ENCODE measurements at regions not wholly inside any gene's neighbourhood (a gene's known extent, or its start where the extent isn't known, plus 50 kb on each side); places are given as distances from the start of the nearest gene placed in this dataset.

DNA sequence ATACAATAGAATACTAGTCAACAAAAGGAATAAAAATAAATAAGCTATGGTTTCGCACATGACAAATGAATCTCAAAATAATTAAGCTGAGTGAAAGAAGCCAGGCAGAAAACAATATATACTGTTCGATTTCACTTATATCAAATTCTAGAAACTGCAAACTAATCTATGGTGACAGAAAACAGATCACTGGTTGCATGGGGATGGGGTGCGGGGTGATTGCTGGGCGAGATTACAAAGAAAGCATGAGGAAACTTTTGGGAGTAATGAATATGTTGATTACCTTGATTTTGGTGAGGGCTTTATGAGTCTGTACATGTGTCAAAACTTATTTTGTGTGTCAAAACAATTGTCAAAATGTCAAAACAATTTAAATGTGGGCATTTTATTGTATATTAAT lies 135.6 kb downstream of the GPR85 start:
- no peaks in the 10 kb centered on the region for H3K79me2 ChIP-seq (ENCODE audit: control insufficient read depth in 1 of 2, insufficient read depth in 2 of 2, low read length in 2 of 2)
- H2BK20ac ChIP-seq (ENCODE audit: low read length), result no peak overlapping the region
- H2BK12ac ChIP-seq (ENCODE audit: low read depth, low read length), result no peak overlapping the region
- H2AK5ac ChIP-seq (ENCODE audit: low read depth, low read length), result no peak overlapping the region
- H3K9ac ChIP-seq (replicated peaks in 1 of 4; ENCODE audit: extremely low read depth in 1 of 4, low read depth in 3 of 4, low read length in 3 of 4), result no peak overlapping the region
- H2BK120ac ChIP-seq (replicated peaks; ENCODE audit: low read depth, low read length), result no peak overlapping the region
- H3K18ac ChIP-seq (ENCODE audit: extremely low read depth, low read length), result no peak overlapping the region
- H3K27ac ChIP-seq (ENCODE audit: low read depth, low read length), result no peak overlapping the region
- no peaks in the 10 kb centered on the region for H3K36me3 ChIP-seq (ENCODE audit: control insufficient read depth in 2 of 4, insufficient read depth in 4 of 4, low read length in 3 of 4)
- WGBS, 2 experiments (ENCODE audit: extremely low coverage in 1 of 2, insufficient coverage in 1 of 2, insufficient read length in 1 of 2, insufficient replicate concordance in 2 of 2, low coverage in 1 of 2, low lambda C conversion rate in 2 of 2, missing lambda C conversion rate in 1 of 2), result 90% methylated on average over 4 of the region's 4 CpGs; no CpG with 5 or more reads in 1 of the 2 experiments
- ChIA-PET POLR2A (ENCODE audit: partially characterized antibody) (interaction anchor here (0.5 to 1.6 kb wide), 2 partner anchors 11 to 499 kb away, joined by 3 to 5 read pairs; a partner anchor contains a TSS), CTCF (ENCODE audit: partially characterized antibody) (interaction anchor here (1.4 kb wide), 1 partner anchor 81 kb away, joined by 3 read pairs; no protein-coding TSS in a partner anchor)
- no peak overlapping the region for H3K4ac ChIP-seq (replicated peaks; ENCODE audit: insufficient read length, low read depth, low read length)
- no peak overlapping the region for H3K4me3 ChIP-seq (ENCODE audit: extremely low read depth in 1 of 4, insufficient read depth in 2 of 4, low read depth in 3 of 4, low read length in 4 of 4)
- H3K14ac ChIP-seq (ENCODE audit: insufficient read length), result no peak overlapping the region
- TF ChIP-seq HDAC2 (IDR thresholded peaks at IDR 0.05; ENCODE audit: borderline replicate concordance in 1 of 2, low read depth in 2 of 2, low read length in 2 of 2) (no peak), RFX5 (IDR thresholded peaks at IDR 0.05; ENCODE audit: borderline replicate concordance, low read depth, low read length) (no peak), RXRA (IDR thresholded peaks at IDR 0.05; ENCODE audit: insufficient read depth, low read depth, low read length) (no peak), SRF (IDR thresholded peaks at IDR 0.05; ENCODE audit: low read depth, low read length) (no peak), BRCA1 (IDR thresholded peaks at IDR 0.05; ENCODE audit: low read depth, low read length) (no peak), YY1 (IDR thresholded peaks at IDR 0.05; ENCODE audit: low read depth, low read length) (no peak), POLR2AphosphoS5 (IDR thresholded peaks at IDR 0.05; ENCODE audit: low read depth, low read length) (no peak), KDM5A (IDR thresholded peaks at IDR 0.05; ENCODE audit: low read length) (no peak), BCL11A (IDR thresholded peaks at IDR 0.05; ENCODE audit: low read depth in 2 of 2, low read length in 2 of 2) (no peak), FOSL1 (IDR thresholded peaks at IDR 0.05; ENCODE audit: insufficient read depth, low read depth, low read length) (no peak)
- no peaks in the 10 kb centered on the region for H4K20me1 ChIP-seq (replicated peaks in 1 of 2; ENCODE audit: control insufficient read depth in 1 of 2, insufficient read depth in 2 of 2, low read length in 2 of 2)
- no peak overlapping the region for H4K8ac ChIP-seq (ENCODE audit: extremely low read depth, insufficient read depth, low read length)
- no peaks in the 10 kb centered on the region for H3K79me1 ChIP-seq (ENCODE audit: low read depth, low read length)
- H2AFZ ChIP-seq (ENCODE audit: low read length), result no peak overlapping the region
- no peaks in the 10 kb centered on the region for H3K4me1 ChIP-seq (replicated peaks in 1 of 4; ENCODE audit: control insufficient read depth in 3 of 4, insufficient read depth in 4 of 4, low read length in 3 of 4)
- H3K56ac ChIP-seq (replicated peaks; ENCODE audit: insufficient read length, low read depth, low read length), result no peak overlapping the region
- no peaks in the 10 kb centered on the region for H3K27me3 ChIP-seq (replicated peaks in 1 of 4; ENCODE audit: control insufficient read depth in 3 of 4, extremely low read depth in 1 of 4, insufficient read depth in 3 of 4, low read length in 3 of 4)
- no peak for FAIRE-seq
- no peaks in the 10 kb centered on the region for H3K9me3 ChIP-seq (ENCODE audit: insufficient read depth in 2 of 2, low read depth in 1 of 2, low read length in 1 of 2)
- no peak overlapping the region for H4K5ac ChIP-seq (ENCODE audit: insufficient read length, low read depth, low read length)
- H2BK5ac ChIP-seq (ENCODE audit: low read depth, low read length), result no peak overlapping the region
- no peak overlapping the region for H3K4me2 ChIP-seq (ENCODE audit: insufficient read depth in 1 of 2, low read depth in 2 of 2, low read length in 2 of 2)
- H2BK15ac ChIP-seq (ENCODE audit: low read length), result no peak overlapping the region
- H4K91ac ChIP-seq (replicated peaks; ENCODE audit: insufficient read length, low read length), result no peak overlapping the region
- DNase-seq (ENCODE audit: low read depth in 1 of 2, low spot score in 2 of 2), result no peak
- no peak overlapping the region for H3K23ac ChIP-seq (ENCODE audit: insufficient read length)
- H3K23me2 ChIP-seq (ENCODE audit: low read depth, low read length), result no peaks in the 10 kb centered on the region
